Neural cell (in vitro differentiated cells): ENCODE measurements at regions not wholly inside any gene's neighbourhood (a gene's known extent, or its start where the extent isn't known, plus 50 kb on each side); places are given as distances from the start of the nearest gene placed in this dataset.

Experiments used
- RAD21 ChIP-seq: fragments of 450-650 bp; conservative IDR thresholded peaks from 2 replicates; pipeline ENCODE4 v1.6.1; 2014; ENCODE audit warnings: antibody characterized with exemption, mild to moderate bottlenecking, moderate library complexity
- SMC3 ChIP-seq: fragments of 450-650 bp; conservative IDR thresholded peaks from 2 replicates; pipeline ENCODE4 v1.6.1; 2014; ENCODE audit warnings: antibody characterized with exemption, mild to moderate bottlenecking, moderate library complexity; ENCODE audit not compliant: poor library complexity

DNA sequence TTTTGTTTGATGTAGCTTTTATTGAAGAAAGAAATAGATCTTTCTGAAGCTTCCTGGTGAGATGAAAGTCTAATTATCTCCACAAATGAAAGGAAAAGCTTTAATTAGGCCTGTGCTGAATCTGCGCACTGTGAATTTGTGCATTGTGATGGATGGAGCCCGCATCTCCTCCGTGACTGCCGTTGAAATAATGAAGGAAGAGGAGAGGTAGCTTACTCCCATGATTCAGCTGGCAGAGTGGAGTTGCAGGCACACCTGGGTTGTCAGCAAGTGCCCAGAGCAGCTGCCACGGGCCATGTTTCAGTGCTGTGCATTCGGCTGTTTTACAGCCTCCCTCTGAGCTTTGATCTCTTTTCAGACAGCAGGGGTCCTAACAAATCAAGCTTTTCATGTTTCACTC lies 735.3 kb upstream of the TENM3 start:
- no peak for TF ChIP-seq SMC3
- no peak for TF ChIP-seq RAD21
